GM23338 (cell line): ENCODE measurements at regions not wholly inside any gene's neighbourhood (a gene's known extent, or its start where the extent isn't known, plus 50 kb on each side); places are given as distances from the start of the nearest gene placed in this dataset.

Experiments
- ATAC-seq: fragments of 200-7000 bp; cut with Tn5 transposase; 3 replicates; pipeline ENCODE4 v1.9.1; 2020
- DNase-seq: peaks from one replicate; pipeline ENCODE4 v3.0.0-alpha.2; 2015; ENCODE audit warnings: low spot score
- H2AFZ ChIP-seq: fragments of 200-600 bp; sonication (generic); 2 replicates; pipeline ENCODE4 v1.8.0; 2016; ENCODE audit warnings: antibody characterized with exemption, mild to moderate bottlenecking, moderate library complexity
- H3F3A ChIP-seq: fragments of 200-600 bp; sonication (generic); replicated peaks from 2 replicates; pipeline ENCODE4 v1.8.0; 2017; ENCODE audit warnings: antibody characterized with exemption, mixed run types, low read depth
- H3K27ac ChIP-seq: fragments of 200-600 bp; sonication (generic); 2 replicates; pipeline ENCODE4 v1.6.1; 2016; ENCODE audit warnings: low read depth
- H3K27me3 ChIP-seq: fragments of 200-600 bp; sonication (generic); 2 replicates; pipeline ENCODE4 v1.8.0; 2016; ENCODE audit warnings: mild to moderate bottlenecking, mixed run types, moderate library complexity; ENCODE audit not compliant: insufficient read depth
- H3K36me3 ChIP-seq: fragments of 200-600 bp; sonication (generic); 2 replicates; pipeline ENCODE4 v1.8.0; 2016; ENCODE audit warnings: mild to moderate bottlenecking; ENCODE audit not compliant: insufficient read depth
- H3K4me1 ChIP-seq: fragments of 200-600 bp; sonication (generic); 2 replicates; pipeline ENCODE4 v1.8.0; 2016; ENCODE audit warnings: mild to moderate bottlenecking, moderate library complexity; ENCODE audit not compliant: insufficient read depth
- H3K4me2 ChIP-seq: fragments of 200-600 bp; sonication (generic); 2 replicates; pipeline ENCODE4 v1.7.1; 2017; ENCODE audit warnings: mixed run types
- H3K4me3 ChIP-seq: fragments of 200-600 bp; sonication (generic); 2 replicates; pipeline ENCODE4 v1.6.1; 2016; ENCODE audit warnings: mixed run types
- H3K79me2 ChIP-seq: fragments of 200-600 bp; sonication (generic); replicated peaks from 2 replicates; pipeline ENCODE4 v1.8.0; 2017; ENCODE audit warnings: mild to moderate bottlenecking; ENCODE audit not compliant: insufficient read depth
- H3K9me2 ChIP-seq: fragments of 200-600 bp; sonication (generic); 2 replicates; pipeline ENCODE4 v1.8.0; 2017; ENCODE audit not compliant: insufficient read depth
- H4K20me1 ChIP-seq: fragments of 200-600 bp; sonication (generic); replicated peaks from 2 replicates; pipeline ENCODE4 v1.8.0; 2017; ENCODE audit warnings: mild to moderate bottlenecking; ENCODE audit not compliant: insufficient read depth
- H3K27ac Mint-ChIP-seq: 2 replicates; pipeline ENCODE4 v1.8.0; 2020; ENCODE audit warnings: inconsistent platforms, mild to moderate bottlenecking, moderate library complexity, mixed read lengths
- H3K27me3 Mint-ChIP-seq: 3 replicates; pipeline ENCODE4 v1.8.0; 2022; ENCODE audit warnings: low read depth, mild to moderate bottlenecking, moderate library complexity, mixed read lengths, inconsistent platforms; ENCODE audit not compliant: insufficient read depth, poor library complexity
- H3K36me3 Mint-ChIP-seq: 3 replicates; pipeline ENCODE4 v1.8.0; 2021; ENCODE audit warnings: low read depth, mild to moderate bottlenecking, inconsistent platforms, moderate library complexity, mixed read lengths
- H3K4me1 Mint-ChIP-seq: 3 replicates; pipeline ENCODE4 v1.8.0; 2020; ENCODE audit warnings: mild to moderate bottlenecking, inconsistent platforms, mixed read lengths
- H3K4me3 Mint-ChIP-seq: 3 replicates; pipeline ENCODE4 v1.8.0; 2021; ENCODE audit warnings: moderate library complexity, mild to moderate bottlenecking, inconsistent platforms, mixed read lengths
- H3K9me3 Mint-ChIP-seq: 3 replicates; pipeline ENCODE4 v1.8.0; 2020; ENCODE audit warnings: moderate library complexity, mild to moderate bottlenecking, inconsistent platforms, mixed read lengths
- CREB1 ChIP-seq: fragments of 250-450 bp; sonication (Bioruptor Pico); IDR thresholded peaks from 2 replicates; pipeline ENCODE4 v1.5.0; 2020; ENCODE audit warnings: low read depth, mild to moderate bottlenecking, moderate library complexity
- EZH2 ChIP-seq: fragments of 200-600 bp; sonication (generic); IDR thresholded peaks from one replicate; pipeline ENCODE4 v1.8.0; 2017; ENCODE audit warnings: antibody characterized with exemption, mild to moderate bottlenecking, low read depth; ENCODE audit not compliant: unreplicated experiment
- EZH2phosphoT487 ChIP-seq: fragments of 200-600 bp; sonication (generic); IDR thresholded peaks from one replicate; pipeline ENCODE4 v1.8.1; 2018; ENCODE audit warnings: antibody characterized with exemption; ENCODE audit not compliant: unreplicated experiment
- NANOG ChIP-seq: IDR thresholded peaks from 2 replicates; pipeline ENCODE4 v1.6.1; 2016; ENCODE audit warnings: antibody characterized with exemption, borderline replicate concordance
- POLR2AphosphoS5 ChIP-seq: IDR thresholded peaks from 2 replicates; pipeline ENCODE4 v1.6.1; 2016; ENCODE audit warnings: antibody characterized with exemption, low read depth
- STAT1 ChIP-seq: IDR thresholded peaks from one replicate; pipeline ENCODE4 v1.6.1; 2016; ENCODE audit warnings: antibody characterized with exemption; ENCODE audit not compliant: unreplicated experiment
- ZNF114 ChIP-seq: fragments of 250-450 bp; sonication (Bioruptor Pico); IDR thresholded peaks from 2 replicates; pipeline ENCODE4 v1.5.0; 2020; ENCODE audit warnings: mild to moderate bottlenecking, moderate library complexity
- TF ChIP-seq, protein P1 (sequence below): fragments of 250-450 bp; sonication (Bioruptor Pico); IDR thresholded peaks from 2 replicates; pipeline ENCODE4 v1.5.0; 2020; ENCODE audit warnings: mild to moderate bottlenecking, moderate library complexity
- TF ChIP-seq, protein P2 (sequence below): IDR thresholded peaks from 2 replicates; pipeline ENCODE4 v1.6.1; 2016; ENCODE audit warnings: antibody characterized with exemption
- TF ChIP-seq, protein P3 (sequence below): IDR thresholded peaks from one replicate; pipeline ENCODE4 v1.6.1; 2018; ENCODE audit warnings: antibody characterized with exemption; ENCODE audit not compliant: unreplicated experiment

DNA sequence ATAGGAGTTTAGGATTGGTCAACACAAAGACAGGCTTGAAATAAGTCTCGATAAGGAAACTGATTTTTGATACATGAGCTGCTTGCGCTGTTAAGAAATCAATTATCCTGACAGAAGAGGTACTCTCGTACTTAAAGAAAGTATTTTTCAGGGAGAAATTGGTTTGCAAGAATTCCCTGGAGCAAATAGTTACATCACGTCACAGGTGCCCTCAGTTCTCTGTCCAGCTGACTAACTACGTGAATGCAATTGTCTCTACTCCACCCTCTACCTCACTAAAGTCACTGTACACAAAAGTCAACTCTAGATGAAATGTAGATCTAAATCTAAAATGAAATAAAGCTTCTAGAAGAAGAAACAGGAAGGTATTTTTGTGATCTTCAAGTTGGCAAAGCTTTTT lies 130.6 kb upstream of the KCNJ16 start (continued):
- TF ChIP-seq, protein P1, sequence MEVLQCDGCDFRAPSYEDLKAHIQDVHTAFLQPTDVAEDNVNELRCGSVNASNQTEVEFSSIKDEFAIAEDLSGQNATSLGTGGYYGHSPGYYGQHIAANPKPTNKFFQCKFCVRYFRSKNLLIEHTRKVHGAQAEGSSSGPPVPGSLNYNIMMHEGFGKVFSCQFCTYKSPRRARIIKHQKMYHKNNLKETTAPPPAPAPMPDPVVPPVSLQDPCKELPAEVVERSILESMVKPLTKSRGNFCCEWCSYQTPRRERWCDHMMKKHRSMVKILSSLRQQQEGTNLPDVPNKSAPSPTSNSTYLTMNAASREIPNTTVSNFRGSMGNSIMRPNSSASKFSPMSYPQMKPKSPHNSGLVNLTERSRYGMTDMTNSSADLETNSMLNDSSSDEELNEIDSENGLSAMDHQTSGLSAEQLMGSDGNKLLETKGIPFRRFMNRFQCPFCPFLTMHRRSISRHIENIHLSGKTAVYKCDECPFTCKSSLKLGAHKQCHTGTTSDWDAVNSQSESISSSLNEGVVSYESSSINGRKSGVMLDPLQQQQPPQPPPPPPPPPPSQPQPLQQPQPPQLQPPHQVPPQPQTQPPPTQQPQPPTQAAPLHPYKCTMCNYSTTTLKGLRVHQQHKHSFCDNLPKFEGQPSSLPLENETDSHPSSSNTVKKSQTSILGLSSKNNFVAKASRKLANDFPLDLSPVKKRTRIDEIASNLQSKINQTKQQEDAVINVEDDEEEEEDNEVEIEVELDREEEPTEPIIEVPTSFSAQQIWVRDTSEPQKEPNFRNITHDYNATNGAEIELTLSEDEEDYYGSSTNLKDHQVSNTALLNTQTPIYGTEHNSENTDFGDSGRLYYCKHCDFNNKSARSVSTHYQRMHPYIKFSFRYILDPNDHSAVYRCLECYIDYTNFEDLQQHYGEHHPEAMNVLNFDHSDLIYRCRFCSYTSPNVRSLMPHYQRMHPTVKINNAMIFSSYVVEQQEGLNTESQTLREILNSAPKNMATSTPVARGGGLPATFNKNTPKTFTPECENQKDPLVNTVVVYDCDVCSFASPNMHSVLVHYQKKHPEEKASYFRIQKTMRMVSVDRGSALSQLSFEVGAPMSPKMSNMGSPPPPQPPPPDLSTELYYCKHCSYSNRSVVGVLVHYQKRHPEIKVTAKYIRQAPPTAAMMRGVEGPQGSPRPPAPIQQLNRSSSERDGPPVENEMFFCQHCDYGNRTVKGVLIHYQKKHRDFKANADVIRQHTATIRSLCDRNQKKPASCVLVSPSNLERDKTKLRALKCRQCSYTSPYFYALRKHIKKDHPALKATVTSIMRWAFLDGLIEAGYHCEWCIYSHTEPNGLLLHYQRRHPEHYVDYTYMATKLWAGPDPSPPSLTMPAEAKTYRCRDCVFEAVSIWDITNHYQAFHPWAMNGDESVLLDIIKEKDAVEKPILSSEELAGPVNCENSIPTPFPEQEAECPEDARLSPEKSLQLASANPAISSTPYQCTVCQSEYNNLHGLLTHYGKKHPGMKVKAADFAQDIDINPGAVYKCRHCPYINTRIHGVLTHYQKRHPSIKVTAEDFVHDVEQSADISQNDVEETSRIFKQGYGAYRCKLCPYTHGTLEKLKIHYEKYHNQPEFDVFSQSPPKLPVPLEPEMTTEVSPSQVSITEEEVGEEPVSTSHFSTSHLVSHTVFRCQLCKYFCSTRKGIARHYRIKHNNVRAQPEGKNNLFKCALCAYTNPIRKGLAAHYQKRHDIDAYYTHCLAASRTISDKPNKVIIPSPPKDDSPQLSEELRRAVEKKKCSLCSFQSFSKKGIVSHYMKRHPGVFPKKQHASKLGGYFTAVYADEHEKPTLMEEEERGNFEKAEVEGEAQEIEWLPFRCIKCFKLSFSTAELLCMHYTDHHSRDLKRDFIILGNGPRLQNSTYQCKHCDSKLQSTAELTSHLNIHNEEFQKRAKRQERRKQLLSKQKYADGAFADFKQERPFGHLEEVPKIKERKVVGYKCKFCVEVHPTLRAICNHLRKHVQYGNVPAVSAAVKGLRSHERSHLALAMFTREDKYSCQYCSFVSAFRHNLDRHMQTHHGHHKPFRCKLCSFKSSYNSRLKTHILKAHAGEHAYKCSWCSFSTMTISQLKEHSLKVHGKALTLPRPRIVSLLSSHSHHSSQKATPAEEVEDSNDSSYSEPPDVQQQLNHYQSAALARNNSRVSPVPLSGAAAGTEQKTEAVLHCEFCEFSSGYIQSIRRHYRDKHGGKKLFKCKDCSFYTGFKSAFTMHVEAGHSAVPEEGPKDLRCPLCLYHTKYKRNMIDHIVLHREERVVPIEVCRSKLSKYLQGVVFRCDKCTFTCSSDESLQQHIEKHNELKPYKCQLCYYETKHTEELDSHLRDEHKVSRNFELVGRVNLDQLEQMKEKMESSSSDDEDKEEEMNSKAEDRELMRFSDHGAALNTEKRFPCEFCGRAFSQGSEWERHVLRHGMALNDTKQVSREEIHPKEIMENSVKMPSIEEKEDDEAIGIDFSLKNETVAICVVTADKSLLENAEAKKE (CRISPR knock-in tag) = no peak
- TF ChIP-seq CREB1 (CRISPR knock-in tag) = no peak

DNA sequence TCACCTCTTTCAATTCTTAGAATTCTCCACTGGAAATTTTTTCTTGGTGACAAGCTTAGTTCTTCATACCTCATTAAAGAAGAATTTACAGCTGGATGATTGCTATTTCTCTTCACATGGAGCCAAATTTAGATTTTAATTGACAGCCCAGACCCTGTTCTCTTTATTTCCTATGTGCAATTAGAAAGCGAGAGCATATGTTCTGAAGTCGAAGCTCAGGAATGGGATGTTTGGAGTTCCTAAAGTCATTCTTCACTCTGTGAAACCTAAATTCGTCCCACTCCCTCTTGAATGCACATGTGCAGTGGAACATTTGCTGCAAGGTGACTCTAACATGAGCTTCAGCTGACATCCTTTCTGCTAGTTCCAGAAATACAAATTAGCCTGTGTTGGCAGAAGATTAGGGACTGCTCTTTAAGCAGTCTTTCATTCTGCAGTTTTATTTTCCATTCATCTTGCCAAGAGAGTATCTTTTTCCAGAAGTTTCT lies 129.3 kb upstream of the KCNJ16 start:
- ATAC-seq = no peak
- no peak for DNase-seq
- H3K4me3 Mint-ChIP-seq = no peak overlapping the region
- no peaks in the 10 kb centered on the region for H3K9me3 Mint-ChIP-seq
- H3K4me1 Mint-ChIP-seq = no peaks in the 10 kb centered on the region
- no peak overlapping the region for H3K4me3 ChIP-seq
- H3K4me2 ChIP-seq = no peak overlapping the region
- no peaks in the 10 kb centered on the region for H3K36me3 Mint-ChIP-seq
- H3K4me1 ChIP-seq = no peaks in the 10 kb centered on the region
- no peak overlapping the region for H3K27ac ChIP-seq
- H3K36me3 ChIP-seq = no peaks in the 10 kb centered on the region
- no peaks in the 10 kb centered on the region for H3K27me3 ChIP-seq
- no peaks in the 10 kb centered on the region for H3F3A ChIP-seq
- H3K27me3 Mint-ChIP-seq = no peaks in the 10 kb centered on the region
- no peak overlapping the region for H2AFZ ChIP-seq
- H3K27ac Mint-ChIP-seq = no peak overlapping the region
- H3K79me2 ChIP-seq = no peaks in the 10 kb centered on the region
- no peaks in the 10 kb centered on the region for H3K9me2 ChIP-seq
- no peaks in the 10 kb centered on the region for H4K20me1 ChIP-seq
- TF ChIP-seq EZH2phosphoT487 (no peak), POLR2AphosphoS5 (no peak), CREB1 (CRISPR knock-in tag) (no peak), EZH2 (no peak), ZNF114 (CRISPR knock-in tag) (no peak), NANOG (no peak), STAT1 (no peak)
- TF ChIP-seq, protein P2, sequence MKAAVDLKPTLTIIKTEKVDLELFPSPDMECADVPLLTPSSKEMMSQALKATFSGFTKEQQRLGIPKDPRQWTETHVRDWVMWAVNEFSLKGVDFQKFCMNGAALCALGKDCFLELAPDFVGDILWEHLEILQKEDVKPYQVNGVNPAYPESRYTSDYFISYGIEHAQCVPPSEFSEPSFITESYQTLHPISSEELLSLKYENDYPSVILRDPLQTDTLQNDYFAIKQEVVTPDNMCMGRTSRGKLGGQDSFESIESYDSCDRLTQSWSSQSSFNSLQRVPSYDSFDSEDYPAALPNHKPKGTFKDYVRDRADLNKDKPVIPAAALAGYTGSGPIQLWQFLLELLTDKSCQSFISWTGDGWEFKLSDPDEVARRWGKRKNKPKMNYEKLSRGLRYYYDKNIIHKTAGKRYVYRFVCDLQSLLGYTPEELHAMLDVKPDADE = no peak
- TF ChIP-seq, protein P3, sequence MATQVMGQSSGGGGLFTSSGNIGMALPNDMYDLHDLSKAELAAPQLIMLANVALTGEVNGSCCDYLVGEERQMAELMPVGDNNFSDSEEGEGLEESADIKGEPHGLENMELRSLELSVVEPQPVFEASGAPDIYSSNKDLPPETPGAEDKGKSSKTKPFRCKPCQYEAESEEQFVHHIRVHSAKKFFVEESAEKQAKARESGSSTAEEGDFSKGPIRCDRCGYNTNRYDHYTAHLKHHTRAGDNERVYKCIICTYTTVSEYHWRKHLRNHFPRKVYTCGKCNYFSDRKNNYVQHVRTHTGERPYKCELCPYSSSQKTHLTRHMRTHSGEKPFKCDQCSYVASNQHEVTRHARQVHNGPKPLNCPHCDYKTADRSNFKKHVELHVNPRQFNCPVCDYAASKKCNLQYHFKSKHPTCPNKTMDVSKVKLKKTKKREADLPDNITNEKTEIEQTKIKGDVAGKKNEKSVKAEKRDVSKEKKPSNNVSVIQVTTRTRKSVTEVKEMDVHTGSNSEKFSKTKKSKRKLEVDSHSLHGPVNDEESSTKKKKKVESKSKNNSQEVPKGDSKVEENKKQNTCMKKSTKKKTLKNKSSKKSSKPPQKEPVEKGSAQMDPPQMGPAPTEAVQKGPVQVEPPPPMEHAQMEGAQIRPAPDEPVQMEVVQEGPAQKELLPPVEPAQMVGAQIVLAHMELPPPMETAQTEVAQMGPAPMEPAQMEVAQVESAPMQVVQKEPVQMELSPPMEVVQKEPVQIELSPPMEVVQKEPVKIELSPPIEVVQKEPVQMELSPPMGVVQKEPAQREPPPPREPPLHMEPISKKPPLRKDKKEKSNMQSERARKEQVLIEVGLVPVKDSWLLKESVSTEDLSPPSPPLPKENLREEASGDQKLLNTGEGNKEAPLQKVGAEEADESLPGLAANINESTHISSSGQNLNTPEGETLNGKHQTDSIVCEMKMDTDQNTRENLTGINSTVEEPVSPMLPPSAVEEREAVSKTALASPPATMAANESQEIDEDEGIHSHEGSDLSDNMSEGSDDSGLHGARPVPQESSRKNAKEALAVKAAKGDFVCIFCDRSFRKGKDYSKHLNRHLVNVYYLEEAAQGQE = no peak
